ENCODE measurements at regions not wholly inside any gene's neighbourhood (a gene's known extent, or its start where the extent isn't known, plus 50 kb on each side); places are given as distances from the start of the nearest gene placed in this dataset.
"Not testable (repeated sequence)": the region's sequence is repeated elsewhere in the genome, so short reads cannot be mapped to it uniquely, and the experiment has no call there.

DNA sequence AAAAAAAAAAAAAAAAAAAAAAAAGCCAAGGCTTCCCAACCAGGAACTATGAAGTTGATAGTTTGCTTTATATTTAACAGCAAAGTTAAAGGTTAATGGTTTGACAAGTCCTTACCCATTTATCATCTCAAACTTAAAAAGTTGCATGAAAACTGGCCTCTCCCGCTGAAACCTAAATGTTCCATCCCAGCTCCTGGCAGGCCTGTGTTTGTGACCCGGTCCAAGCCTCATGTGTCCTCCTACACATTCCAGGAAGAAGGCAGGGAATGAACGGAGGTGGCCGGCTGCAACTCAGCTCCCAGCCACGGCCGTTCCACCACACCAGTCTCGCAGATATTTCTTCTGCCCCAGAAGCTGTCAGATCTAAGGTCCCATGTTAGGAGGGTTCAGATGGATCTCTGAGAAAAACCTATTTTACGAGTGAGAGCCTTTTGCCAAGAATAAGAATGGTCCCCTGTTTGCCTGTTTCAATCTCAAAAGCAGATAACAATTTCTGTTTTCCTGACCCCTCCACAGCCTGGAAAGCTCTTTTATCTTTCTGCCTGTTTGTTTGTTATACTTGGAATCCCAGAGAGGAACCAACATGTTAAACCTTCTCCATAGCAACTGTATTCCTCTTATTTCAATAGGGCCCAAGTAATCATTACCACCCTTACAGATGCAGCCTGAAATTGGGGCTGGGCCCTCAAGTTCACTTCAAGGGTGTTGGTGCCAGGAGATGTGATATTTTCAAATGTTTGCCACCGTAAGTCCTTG is 56.5 kb downstream of the KCTD12 start:
- no peak for DNase-seq

DNA sequence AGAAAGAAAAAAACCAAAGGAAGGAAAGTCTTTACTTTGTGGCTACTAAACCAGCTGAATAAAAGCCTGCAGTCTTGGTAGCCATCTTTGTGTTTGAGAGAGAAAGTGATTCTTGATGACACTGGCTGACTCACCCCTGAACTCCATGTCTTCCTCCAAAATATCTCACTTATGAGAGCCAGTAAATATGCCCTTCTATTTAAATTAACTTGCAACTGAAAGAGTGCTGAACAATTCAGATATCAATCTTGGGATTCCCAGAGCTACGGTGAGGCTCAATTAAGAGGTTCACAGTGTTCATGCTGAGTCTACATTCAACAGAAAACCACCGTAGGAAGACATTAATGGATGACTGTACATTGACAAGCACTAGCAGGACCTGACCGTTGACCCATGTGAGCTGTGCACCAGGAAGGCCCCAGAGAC is 57.9 kb downstream of the KCTD12 start:
- no peak for DNase-seq

DNA sequence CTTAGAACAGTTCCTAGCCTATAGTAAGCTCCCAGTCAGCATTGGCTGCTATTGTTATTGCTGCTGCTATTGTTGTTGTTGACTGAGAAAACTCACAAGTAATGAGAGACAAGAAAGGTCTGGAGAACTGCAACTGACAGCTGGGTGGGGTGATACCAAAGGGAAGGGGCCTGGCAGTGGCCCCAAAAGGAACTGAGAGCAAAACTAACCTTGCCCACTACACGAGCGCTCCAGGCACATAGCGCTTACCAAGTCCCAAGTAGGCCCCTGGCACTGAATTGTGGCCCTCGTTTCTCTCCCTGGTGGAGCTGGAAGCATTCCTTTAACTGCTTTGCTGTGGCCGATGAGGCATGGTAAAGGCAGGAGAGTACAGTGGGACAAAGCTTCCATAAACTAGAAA is 59.7 kb downstream of the KCTD12 start:
- DNase-seq, result no peak

DNA sequence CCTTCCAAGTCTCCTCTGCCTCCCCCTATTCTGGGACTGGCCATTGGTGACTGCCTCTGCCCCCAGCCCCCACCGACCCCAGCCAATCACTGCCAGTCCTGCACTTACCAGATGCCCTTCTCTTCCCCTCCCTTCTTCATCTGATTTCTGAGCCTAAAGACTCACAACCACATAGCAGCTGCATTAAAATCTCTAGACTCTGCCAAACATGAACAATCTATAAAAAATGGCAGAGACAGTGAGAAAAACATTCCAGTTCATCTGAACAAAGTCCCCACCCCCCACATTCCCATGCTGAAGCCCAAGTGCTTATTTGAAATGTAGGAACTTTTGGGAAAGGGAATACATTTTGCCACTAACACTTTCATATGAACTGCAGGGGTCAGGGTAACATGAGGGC is 60.8 kb downstream of the KCTD12 start:
- no peak for DNase-seq

DNA sequence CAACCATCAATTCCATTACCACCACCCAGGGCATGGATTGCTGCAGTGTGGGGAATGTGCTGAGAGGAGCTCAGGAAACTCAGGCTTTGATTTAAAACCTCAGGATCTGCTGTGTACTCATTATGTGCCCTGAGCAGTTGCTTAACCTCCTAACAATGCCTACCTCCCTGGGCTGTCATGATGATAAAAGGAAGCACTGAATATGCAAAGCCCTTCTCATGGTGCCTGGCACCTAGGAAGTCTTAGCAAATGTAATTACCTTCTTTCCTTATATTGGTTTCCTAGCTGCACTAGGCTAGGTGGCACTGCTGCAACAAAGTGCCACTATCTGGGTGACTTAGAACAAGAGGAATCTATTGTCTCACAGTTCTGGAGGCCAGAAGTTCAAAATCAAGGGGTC is 62.2 kb downstream of the KCTD12 start:
- DNase-seq, result no peak

DNA sequence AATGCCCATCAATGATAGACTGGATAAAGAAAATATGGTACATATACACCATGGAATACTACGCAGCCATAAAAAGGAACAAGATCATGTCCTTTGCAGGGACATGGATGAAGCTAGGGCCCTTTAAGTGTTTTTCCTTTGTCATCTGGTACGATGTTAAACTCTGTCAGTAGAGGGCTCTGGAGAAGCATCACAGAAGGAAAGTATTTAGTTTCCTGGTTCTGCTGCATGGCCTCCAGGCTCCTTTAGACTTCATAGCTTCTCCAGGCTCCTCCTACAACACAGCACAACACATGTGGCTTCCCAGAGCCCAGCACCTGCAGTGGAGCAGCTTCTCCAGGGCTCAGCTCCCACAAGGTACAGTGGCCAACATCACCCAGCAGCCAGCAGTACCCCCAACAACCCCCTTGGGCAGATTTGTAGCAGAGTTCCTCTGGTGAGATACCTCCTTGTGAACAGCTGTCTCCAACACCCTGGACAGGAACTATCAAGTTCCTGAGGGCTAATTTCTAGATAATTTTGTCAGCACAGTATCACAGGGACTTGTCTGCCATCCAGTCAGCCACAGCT is 63.4 kb downstream of the KCTD12 start:
- DNase-seq, result no peak

DNA sequence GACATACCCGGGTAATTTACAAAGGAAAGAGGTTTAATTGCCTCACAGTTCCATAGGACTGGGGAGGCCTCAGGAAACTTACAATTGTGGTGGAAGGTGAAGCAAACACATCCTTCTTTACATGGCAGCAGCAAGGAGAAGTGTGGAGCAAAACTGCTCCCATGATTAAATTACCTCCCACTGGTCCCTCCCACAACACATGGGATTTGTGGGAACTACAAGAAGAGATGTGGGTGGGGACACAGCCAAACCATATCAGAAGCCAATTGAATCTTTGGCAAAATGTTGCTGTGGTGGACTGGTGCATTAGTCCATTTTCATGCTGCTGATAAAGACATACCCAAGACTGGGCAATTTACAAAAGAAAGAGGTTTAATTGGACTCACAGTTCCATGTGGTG is 65.0 kb downstream of the KCTD12 start:
- DNase-seq, result not testable (repeated sequence)

DNA sequence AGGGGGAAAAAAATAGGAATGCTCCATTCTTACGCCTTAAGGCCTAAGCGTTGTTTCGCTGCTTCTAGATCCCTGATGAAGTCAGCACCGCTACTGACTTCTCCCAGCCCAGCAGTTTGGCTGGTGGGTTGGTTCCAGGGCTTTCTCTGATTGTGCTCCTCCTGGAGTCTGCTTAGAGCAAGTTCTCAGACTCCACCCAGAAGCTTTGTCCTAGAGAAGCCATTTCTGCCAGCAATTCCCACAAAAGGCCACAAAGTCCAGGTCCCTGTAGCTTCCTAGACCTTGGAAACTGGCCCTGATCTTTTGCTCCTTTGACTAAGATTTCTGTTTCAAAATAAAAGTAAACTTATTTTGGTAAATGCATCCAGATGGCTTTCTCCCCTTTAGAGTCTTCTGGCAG is 65.4 kb downstream of the KCTD12 start:
- no peak for DNase-seq

DNA sequence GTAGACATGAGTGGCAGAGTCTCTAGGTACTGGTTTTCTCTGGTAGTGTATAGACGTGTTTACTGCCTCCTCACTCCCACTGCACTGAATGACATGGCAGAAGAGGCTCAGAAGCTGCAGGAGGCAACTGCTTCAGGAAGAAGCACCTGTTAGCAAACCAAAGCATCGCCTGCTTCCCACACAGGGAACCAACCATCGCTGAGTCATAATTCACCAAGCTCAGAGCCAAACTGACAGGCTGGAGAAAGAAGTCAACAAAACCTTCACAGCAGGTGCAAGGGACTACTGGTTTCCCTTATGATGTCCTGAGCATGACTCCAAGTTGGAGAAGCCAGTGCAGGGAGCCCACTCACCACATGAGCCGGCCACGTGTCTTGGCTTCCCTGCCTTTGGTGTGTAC is 69.8 kb downstream of the KCTD12 start:
- DNase-seq, result no peak

DNA sequence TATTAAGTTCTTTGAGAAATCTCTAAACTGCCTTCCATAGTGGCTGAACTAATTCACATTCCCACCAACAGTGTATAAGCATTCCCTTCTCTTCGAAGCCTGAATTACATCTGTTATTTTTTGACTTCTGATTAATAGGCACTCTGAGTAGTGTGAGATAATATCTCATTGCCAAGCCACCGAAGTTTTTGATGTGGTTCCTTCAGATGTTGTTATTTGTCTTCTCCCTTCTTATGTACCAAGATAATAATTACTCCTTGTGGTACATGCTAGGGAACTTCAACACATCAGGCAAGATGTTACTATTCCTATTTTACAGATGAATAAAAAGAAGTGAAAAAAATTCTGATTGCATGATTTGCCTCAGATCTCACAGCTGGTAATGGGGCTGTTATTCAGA is 70.9 kb downstream of the KCTD12 start:
- DNase-seq, result no peak

DNA sequence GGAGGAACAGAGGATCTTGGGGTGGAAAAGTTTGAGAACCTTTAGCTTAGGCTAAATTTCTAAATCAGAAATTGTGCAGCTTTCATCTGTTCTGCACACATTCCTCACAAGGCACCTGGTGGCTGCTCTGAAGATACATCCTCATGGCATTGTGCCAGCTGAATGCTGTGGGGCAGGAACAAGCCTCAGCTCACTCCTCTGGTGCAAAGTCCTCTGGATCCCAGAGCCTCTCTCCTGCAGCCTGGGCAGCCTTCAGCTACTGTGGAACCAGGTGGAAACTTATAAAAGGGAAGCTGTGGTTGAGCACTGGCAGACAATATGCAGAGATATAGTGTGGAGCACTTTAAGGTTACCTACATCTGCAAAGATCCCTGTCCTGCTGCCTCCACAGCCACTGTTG is 72.3 kb downstream of the KCTD12 start:
- no peak for DNase-seq

DNA sequence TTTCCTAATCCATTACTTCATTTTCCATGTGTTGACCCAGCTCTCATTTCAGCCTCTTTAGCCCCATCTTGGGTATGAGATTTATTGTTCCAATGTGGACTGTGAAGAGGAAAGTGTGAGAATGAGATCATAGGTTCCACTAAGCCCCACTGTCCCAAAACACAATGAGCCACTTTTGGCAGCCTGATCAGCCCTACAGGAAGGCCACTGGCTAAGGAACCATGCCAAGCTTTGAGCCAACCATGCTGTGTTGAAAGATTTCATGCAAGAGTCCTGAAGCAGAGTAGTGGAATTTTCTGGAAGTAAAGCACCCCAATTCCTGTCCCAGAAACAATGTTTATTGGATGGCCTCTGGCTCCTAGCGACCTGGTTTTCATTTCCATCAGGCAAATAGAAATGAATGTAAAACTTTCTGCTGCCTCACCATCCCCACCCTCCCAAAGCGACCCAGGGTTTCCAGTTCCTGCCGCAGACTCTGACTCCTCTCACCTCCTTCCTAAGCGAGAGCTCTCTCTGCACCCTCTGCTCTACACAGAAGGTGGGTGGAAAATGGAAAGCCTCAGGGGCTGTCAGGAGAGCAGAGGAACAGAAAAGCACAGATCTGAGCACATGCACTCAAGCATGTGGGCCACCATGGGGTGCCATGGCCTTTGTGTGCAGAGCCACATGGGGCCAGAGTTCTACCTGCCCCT is 73.1 kb downstream of the KCTD12 start:
- no peak for DNase-seq

DNA sequence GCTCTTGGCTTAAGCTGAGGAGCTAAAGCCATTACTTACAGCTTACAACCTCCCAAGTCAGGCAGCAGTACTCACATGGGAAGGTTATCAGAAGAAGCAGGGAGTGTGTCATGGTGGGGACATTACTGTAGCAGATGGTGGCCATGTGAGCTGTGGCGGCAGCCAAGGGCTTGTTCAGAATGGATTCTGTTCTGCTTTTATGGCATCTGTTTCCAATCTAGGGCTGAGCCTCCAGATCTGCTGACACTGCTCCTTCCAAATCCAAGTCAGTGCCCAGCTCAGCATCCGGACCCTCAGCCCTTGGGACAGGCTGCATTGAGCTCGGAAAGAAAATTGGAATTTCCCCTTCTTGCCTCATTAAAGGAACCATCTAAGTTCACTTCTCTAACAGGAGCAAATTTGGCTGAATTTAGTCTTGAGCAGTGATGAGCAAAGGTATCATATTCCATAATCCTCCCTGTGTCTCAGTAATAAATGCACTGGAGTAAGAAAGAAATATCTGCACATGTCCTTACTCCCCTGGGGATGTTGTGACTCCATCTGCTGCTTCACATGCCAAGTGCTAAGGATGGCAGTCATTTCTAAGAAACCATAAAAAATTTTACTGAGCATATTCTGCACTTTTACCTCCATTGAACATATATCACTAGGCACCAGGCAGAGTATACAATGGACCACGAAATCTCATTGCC is 73.9 kb downstream of the KCTD12 start:
- DNase-seq, result no peak

DNA sequence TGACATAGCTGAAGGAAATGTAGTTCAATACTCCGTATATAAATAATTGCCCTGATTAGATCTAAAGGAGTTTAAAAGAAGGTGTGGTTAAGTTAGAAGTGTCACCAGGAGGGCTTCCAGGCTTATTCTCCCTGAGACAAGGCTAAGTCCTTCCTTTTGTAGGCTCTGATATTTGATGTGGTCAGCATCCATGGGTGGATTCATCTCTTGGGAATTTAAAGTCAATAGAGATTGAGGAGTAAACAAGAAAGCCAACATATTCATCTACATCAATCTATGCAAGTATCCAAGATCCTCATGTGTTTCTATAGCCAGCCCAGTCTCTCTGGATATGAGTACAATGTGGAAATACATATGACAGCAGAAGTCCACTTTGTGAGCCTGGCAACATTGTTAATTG is 76.8 kb downstream of the KCTD12 start:
- no peak for DNase-seq

DNA sequence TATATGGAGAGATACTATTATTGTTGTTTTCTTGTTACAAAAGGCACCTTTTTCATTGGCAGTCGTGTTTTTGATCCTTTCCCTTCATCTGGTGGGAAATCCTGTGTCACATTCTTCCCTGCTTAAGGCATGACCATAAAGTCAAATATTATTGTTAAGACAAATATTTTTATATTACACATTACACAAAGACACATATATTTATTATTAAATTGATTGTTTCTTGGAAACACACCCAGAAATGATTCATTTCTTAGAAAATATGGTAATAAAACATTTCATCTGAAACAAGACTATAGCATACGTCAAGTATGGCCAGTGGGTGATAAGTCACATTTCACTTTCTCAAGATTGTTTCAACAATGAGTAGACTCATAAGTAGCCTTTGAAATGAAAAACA is 77.3 kb downstream of the KCTD12 start:
- no peak for DNase-seq

DNA sequence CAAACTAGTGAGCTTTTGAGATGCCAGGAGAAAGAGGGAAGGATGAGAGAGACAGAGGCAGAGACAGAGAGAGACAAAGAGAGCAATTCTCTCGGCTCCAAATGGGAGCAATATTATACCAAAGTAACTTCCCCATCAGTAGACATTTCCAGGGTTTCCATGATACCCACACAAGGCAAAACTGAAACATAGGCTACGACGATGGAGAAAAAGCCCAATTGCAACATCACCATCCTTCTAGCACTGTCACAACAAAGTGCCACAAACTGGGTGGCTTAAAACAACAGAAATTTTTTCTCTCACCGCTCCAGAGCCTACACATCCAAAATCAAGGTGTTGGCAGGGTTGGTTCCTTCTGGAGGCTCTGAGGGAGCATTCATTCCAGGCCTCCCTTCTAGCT is 81.4 kb downstream of the KCTD12 start:
- DNase-seq, result no peak

DNA sequence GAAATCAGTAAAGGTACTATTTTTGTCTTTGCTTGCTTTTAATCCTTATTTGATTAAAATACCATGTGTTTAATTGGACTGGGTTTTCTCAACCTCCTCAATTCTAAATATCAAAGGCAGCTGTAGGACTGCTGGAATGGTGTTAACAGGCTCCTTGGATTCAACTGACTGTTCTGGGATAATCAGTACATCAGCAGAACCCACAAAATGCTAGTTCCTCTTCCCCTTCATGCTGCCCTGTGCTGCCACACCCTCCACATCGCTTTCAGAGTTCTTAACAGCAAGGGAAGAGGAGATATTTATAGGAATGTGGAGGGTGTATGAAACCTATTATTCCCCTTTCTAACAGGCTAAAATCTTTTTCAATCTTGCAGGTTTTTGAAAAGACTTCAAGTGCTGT is 82.4 kb downstream of the KCTD12 start:
- peak; percentile 11 for DNase-seq

DNA sequence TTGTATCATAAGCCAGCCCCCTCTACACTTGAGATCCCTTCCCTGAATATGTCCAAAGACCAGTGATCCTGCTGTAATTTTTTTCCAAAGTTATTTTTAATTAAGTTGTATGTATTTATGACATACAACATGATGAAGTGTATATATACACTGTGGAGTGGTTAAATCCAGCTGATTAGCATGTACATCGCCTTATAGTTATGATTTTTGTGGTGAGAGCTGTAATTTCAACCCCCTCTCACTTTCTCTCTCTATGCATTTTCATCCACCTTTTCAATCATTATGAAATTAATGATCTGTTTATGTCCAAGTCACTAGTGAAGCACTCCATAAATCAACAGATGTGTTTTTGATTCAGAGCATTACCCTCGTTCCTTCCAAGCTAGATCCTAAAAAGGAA is 85.3 kb downstream of the KCTD12 start:
- DNase-seq, result no peak

DNA sequence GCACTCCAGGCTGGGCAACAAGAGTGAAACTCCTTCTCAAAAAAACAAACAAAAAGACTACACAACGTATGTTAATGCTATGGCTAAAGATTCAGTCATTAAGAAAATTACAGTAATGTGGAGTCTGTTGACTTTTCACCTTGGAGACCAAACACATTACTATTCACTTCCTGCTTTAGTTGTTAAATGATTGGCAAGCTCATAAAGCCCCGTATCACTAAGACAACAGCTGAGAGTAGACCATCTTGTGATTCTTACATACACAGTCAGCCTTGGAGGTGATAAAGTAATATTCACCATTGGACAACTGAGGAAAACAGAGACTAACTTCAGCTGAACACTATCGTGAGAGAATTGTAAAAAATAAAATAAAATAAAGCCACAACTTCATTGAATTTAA is 86.5 kb downstream of the KCTD12 start:
- DNase-seq, result no peak

DNA sequence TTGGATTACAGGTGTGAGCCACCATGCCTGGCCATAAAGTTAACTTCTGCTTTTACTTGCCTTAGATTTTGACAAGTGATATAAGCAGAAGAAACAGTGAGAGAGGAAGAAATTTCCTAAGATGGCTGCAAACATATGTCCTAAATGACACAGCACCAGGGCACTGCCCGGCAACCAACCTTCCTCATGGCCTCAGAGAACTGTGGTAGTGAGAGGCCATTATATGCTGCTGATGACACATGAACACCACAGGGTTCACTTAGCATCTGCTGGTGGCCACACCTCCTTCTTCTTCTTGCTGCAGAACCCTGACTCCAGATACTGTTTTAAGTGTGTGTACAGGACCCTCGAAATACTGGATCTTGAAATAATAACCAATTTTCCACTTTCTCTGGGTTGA is 88.2 kb downstream of the KCTD12 start:
- peak; percentile 56 for DNase-seq

DNA sequence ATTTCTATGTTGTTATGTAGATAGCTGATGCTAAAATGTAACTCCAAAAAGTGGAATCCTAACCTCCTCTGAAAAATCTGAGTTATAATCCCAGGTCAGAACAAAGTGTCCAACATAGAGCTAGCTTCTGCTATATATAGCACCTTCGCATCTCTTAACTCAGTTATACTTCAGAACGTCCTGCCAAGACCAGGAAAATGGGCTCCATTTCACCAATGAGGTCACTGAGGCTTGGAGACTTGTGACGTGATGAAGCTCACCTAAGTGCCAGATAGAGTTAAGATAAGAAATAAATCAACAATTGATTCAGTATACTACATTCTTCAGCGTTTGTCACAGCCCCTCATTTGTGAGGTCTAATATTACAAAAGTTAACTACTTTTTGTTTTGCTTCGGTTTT is 88.8 kb downstream of the KCTD12 start:
- DNase-seq, result no peak

DNA sequence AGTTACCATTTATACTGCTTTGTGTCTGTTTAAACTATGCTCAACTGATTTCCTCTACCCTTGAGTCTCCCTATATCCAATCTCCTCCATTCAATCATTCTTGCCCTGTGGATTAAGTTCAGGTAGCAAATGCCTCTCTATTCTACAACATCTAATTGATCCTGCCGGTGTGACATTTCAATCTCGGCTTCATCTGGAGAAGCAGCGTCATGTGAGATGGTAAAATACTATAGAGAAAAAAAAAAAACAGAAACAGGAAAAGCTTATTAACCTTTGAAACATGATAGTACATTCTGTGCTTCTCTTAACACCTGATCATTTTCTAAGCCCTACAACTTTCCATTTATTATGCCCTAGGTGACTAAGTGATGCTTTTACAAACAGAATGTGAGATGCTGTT is 89.4 kb downstream of the KCTD12 start:
- no peak for DNase-seq

DNA sequence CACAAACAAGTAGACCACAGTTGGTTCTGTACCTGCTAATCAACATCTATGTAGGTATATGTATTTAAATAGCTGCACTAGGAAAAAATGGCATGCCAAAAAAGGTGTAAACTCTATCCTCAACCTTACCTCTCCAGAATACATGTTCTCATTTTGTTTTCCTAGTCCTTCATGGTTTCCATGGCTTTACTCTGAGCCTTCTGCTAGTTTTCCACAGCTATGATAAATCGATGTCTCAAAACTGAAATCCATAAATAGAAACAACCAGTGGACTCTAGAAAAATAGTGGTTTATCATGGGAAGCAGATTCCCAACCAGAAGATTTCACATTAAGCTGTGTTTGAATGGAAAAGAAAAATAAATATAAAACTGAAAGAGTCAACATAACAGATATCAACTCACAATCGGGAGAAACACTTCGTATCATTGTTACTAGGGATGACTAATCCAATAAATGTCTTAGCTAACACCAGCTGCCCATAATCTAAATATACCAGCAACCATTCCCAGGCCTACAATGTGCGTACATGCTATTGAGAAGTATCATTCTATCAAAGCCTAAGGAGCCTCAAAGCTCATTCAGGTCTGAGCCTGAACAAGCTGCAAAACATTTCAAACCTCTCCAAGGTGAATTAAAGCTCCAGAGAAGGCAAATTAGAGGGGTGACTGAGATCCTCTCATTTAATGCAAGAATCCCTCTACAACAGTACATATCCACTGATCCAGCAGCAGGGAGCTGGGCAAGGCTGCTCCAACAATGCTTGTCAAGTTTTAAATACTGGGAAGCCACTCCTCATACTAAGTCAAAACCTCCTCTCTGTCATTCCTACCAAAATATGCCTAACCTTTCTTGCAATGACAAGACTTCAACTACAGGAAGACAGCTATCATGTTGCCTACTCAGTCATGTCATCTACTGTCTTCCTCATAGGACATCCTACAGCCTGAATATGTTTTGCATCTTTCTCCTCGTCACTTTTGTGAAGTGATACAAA is 90.2 kb downstream of the KCTD12 start:
- no peak for DNase-seq
